GM12878 (cell line): ENCODE measurements at regions not wholly inside any gene's neighbourhood (a gene's known extent, or its start where the extent isn't known, plus 50 kb on each side); places are given as distances from the start of the nearest gene placed in this dataset.

Experiments used
- CBFB ChIP-seq: IDR thresholded peaks from 2 replicates; pipeline ENCODE4 v1.6.1; 2016; ENCODE audit warnings: antibody characterized with exemption, low read depth
- CBX5 ChIP-seq: sonication (generic); IDR thresholded peaks from 2 replicates; pipeline ENCODE4 v1.6.1; 2016; ENCODE audit warnings: low read depth, moderate library complexity, mild to moderate bottlenecking, inconsistent platforms
- CTCF ChIP-seq, 3 experiments: IDR thresholded peaks in 2 of 3; conservative IDR thresholded peaks in 1 of 3; 2 replicates each; pipeline ENCODE4 v1.5.1; 2011; ENCODE audit warnings: low read depth in 3 of 3, low read length in 3 of 3, mild to moderate bottlenecking in 3 of 3, control low read depth in 2 of 3, moderate library complexity in 2 of 3, inconsistent platforms in 1 of 3, mixed read lengths in 1 of 3; ENCODE audit not compliant: control insufficient read depth in 2 of 3, insufficient read depth in 1 of 3; ENCODE audit errors: extremely low read depth in 1 of 3
- EGR1 ChIP-seq, 2 experiments: IDR thresholded peaks; 1 replicate in 1 of 2; 2 replicates in 1 of 2; pipeline ENCODE4 v1.6.1; 2011 to 2012; ENCODE audit warnings: low read depth in 2 of 2, low read length in 2 of 2, borderline replicate concordance in 1 of 2, mild to moderate bottlenecking in 1 of 2, moderate library complexity in 1 of 2
- EZH2 ChIP-seq: IDR thresholded peaks from 2 replicates; pipeline ENCODE4 v1.6.1; 2012; ENCODE audit warnings: low read depth, mild to moderate bottlenecking, control low read depth, inconsistent platforms, low read length, borderline replicate concordance; ENCODE audit not compliant: control insufficient read depth
- GABPA ChIP-seq: IDR thresholded peaks from 2 replicates; pipeline ENCODE4 v1.6.1; 2014; ENCODE audit warnings: antibody characterized with exemption, low read depth, mild to moderate bottlenecking, inconsistent platforms
- POLR2A ChIP-seq: IDR thresholded peaks from 2 replicates; pipeline ENCODE4 v1.6.1; 2011; ENCODE audit warnings: low read depth, mild to moderate bottlenecking, low read length
- POLR2AphosphoS5 ChIP-seq: IDR thresholded peaks from 2 replicates; pipeline ENCODE4 v1.6.1; 2011; ENCODE audit warnings: mild to moderate bottlenecking, low read length, inconsistent platforms
- RAD21 ChIP-seq: IDR thresholded peaks from 2 replicates; pipeline ENCODE4 v1.6.1; 2011; ENCODE audit warnings: mild to moderate bottlenecking, low read depth, low read length, moderate library complexity; ENCODE audit not compliant: insufficient read depth
- RCOR1 ChIP-seq: conservative IDR thresholded peaks from 2 replicates; pipeline ENCODE4 v1.6.1; 2012; ENCODE audit warnings: low read depth, low read length, improper control_type of control experiment
- SIN3A ChIP-seq: IDR thresholded peaks from 2 replicates; pipeline ENCODE4 v1.6.1; 2012; ENCODE audit warnings: low read depth, low read length, improper control_type of control experiment
- SMAD1 ChIP-seq: fragments of 450-650 bp; IDR thresholded peaks from 2 replicates; pipeline ENCODE4 v1.6.1; 2018; ENCODE audit warnings: mild to moderate bottlenecking, low read depth; ENCODE audit not compliant: partially characterized antibody
- SMC3 ChIP-seq: IDR thresholded peaks from 2 replicates; pipeline ENCODE4 v1.6.1; 2011; ENCODE audit warnings: low read length, improper control_type of control experiment, borderline replicate concordance
- TF ChIP-seq, protein P1 (sequence below): IDR thresholded peaks from 2 replicates; pipeline ENCODE4 v1.6.1; 2012; ENCODE audit warnings: mild to moderate bottlenecking, low read depth, low read length

- TF ChIP-seq SIN3A (no peak), CTCF (IDR thresholded peaks at IDR 0.05 in 2 of 3, conservative IDR thresholded peaks at IDR 0.05 in 1 of 3; ENCODE audit: control insufficient read depth in 2 of 3, extremely low read depth in 1 of 3, insufficient read depth in 1 of 3, low read depth in 3 of 3, low read length in 3 of 3) (no peak), POLR2AphosphoS5 (no peak), CBX5 (no peak), GABPA (no peak), POLR2A (no peak), SMC3 (no peak), CBFB (no peak), RCOR1 (no peak), RAD21 (no peak), EZH2 (no peak), SMAD1 (no peak), EGR1 (IDR thresholded peaks at IDR 0.05; ENCODE audit: borderline replicate concordance in 1 of 2, low read depth in 2 of 2, low read length in 2 of 2) (no peak)
- TF ChIP-seq, protein P1, sequence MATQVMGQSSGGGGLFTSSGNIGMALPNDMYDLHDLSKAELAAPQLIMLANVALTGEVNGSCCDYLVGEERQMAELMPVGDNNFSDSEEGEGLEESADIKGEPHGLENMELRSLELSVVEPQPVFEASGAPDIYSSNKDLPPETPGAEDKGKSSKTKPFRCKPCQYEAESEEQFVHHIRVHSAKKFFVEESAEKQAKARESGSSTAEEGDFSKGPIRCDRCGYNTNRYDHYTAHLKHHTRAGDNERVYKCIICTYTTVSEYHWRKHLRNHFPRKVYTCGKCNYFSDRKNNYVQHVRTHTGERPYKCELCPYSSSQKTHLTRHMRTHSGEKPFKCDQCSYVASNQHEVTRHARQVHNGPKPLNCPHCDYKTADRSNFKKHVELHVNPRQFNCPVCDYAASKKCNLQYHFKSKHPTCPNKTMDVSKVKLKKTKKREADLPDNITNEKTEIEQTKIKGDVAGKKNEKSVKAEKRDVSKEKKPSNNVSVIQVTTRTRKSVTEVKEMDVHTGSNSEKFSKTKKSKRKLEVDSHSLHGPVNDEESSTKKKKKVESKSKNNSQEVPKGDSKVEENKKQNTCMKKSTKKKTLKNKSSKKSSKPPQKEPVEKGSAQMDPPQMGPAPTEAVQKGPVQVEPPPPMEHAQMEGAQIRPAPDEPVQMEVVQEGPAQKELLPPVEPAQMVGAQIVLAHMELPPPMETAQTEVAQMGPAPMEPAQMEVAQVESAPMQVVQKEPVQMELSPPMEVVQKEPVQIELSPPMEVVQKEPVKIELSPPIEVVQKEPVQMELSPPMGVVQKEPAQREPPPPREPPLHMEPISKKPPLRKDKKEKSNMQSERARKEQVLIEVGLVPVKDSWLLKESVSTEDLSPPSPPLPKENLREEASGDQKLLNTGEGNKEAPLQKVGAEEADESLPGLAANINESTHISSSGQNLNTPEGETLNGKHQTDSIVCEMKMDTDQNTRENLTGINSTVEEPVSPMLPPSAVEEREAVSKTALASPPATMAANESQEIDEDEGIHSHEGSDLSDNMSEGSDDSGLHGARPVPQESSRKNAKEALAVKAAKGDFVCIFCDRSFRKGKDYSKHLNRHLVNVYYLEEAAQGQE, result no peak
Measured at GRCh38 chr16:79468121-79468552, 132.4 kb downstream of the MAF start.
